Central memory CD8-positive, alpha-beta T cell (primary cell): ENCODE measurements at regions not wholly inside any gene's neighbourhood (a gene's known extent, or its start where the extent isn't known, plus 50 kb on each side); places are given as distances from the start of the nearest gene placed in this dataset.

Experiments
- ATAC-seq: fragments of 150-1000 bp; cut with Tn5 transposase; replicated peaks from 2 replicates; pipeline ENCODE4 v1.10.0; 2022; ENCODE audit warnings: mild to moderate bottlenecking, moderate FRiP score, moderate number of reproducible peaks; ENCODE audit not compliant: poor library complexity, severe bottlenecking; ENCODE audit errors: extremely low read depth
- DNase-seq, 2 donors: peaks; one replicate each; pipeline ENCODE4 v3.0.0; 2021; ENCODE audit warnings: low spot score in 2 of 2
- H3K27ac Mint-ChIP-seq: one replicate; pipeline ENCODE4 v1.8.0; 2022; ENCODE audit warnings: low read depth, mild to moderate bottlenecking, moderate library complexity, mixed read lengths
- H3K27me3 Mint-ChIP-seq: one replicate; pipeline ENCODE4 v1.8.0; 2022; ENCODE audit warnings: mixed read lengths
- H3K36me3 Mint-ChIP-seq: one replicate; pipeline ENCODE4 v1.8.0; 2022; ENCODE audit warnings: mild to moderate bottlenecking, moderate library complexity, mixed read lengths; ENCODE audit not compliant: insufficient read depth
- H3K4me1 Mint-ChIP-seq: one replicate; pipeline ENCODE4 v1.8.0; 2022; ENCODE audit warnings: mixed read lengths
- H3K4me3 Mint-ChIP-seq: one replicate; pipeline ENCODE4 v1.8.0; 2022; ENCODE audit warnings: mild to moderate bottlenecking, moderate library complexity, mixed read lengths
- H3K9me3 Mint-ChIP-seq: one replicate; pipeline ENCODE4 v1.8.0; 2022; ENCODE audit warnings: mixed read lengths

DNA sequence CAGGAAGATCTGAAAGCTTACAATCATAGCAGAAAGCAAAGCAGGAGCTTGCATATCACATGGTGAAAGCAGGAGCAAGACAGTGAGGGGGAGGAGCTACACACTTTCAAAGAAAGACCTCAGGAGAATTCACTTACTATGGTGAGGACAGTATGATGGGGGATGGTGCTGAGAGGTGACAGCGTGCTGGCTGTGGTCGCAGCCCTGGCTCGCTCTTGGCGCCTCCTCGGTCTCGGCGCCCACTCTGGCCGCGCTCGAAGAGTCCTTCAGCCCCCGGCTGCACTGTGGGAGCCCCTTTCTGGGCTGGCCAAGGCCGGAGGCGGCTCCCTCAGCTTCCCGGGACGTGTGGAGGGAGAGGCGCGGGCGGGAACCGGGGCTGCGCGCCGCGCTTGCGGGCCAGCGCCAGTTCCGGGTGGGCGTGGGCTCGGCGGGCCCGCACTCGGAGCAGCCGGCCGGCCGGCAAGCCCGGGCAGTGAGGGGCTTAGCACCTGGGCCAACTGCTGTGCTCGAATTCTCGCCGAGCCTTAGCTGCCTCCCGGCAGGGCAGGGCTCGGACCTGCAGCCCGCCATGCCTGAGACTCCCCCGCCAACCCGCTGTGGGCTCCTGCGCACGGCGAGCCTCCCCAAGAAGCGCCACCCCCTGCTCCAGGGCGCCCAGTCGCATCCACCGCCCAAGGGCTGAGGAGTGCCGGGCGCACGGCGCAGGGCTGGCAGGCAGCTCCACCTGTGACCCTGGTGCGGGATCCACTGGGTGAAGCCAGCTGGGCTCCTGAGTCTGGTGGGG is 131.9 kb upstream of the SPATS2L start:
- H3K4me1 Mint-ChIP-seq, result no peaks in the 10 kb centered on the region
- no peaks in the 10 kb centered on the region for H3K9me3 Mint-ChIP-seq
- DNase-seq, result no peak
- no peak overlapping the region for H3K4me3 Mint-ChIP-seq
- peaks cover 53% of the 10 kb centered on the region for H3K27me3 Mint-ChIP-seq
- H3K27ac Mint-ChIP-seq, result no peak overlapping the region
- no peak for ATAC-seq
- H3K36me3 Mint-ChIP-seq, result peaks cover 2% of the 10 kb centered on the region

DNA sequence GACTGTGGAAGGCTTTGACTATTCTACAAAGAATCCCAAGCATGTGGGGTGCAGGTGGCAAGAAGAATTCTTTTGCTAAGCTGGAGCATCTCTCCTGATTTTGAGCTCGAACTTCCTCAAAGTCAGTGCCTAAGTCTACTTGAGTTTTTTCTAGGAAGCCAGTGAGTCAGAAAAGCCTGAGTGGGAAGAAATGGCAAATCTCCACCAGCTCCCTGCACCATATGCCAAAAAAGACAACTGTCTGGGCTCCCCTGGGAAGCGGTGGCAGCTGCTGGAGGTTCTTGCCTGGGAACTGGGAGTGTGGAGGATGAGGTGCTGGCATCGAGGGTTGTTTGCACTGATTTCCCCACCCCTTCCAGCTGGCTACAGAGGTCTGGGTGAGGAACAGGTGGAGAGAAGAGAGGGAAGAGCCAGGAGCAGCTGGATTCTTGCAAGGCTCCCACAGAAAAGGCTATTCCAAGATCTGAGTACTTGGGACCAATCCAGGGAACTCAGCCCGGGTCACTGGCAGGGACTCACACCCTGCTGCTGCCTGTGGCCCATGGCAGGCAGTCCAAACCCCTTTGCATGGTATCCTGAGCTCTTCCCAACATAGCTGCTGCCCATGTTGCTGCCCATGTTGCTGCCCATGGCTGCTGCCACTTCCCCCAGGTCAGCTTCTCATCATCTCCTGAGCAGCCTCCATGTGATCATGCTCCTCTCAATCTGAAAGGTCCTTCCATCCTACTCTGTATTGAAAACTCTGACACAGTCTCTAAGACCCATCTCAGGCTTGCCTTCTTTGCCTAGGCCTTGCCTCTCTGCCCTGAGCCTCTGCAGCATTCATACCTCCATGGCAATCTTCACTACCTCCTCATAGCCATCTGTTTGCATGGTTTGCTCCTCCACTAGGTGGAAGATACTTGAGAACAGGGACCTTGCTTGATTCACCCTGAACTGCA is 128.3 kb upstream of the SPATS2L start:
- H3K27ac Mint-ChIP-seq, result no peak overlapping the region
- H3K4me3 Mint-ChIP-seq, result no peak overlapping the region
- ATAC-seq (no peak), DNase-seq (no peak)
- peaks cover 51% of the 10 kb centered on the region for H3K27me3 Mint-ChIP-seq
- no peaks in the 10 kb centered on the region for H3K4me1 Mint-ChIP-seq
- no peaks in the 10 kb centered on the region for H3K36me3 Mint-ChIP-seq
- no peaks in the 10 kb centered on the region for H3K9me3 Mint-ChIP-seq

DNA sequence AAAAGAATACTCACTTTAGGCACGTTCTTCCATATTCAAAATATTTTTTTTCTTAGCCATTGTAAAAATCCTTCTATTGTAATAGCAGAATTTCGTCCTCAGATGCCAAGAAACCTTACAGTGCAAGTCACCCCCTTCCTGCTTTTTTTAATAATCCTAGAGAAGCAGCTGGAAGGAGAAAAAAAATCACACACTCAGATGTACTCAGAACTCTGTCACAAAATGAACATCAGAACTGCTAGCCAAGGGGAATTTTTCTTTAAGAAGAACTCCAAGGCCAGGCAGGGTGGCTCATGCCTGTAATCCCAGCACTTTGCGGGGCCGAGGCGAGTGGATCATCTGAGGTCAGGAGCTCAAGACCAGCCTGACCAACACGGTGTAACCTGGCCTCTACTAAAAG is 127.3 kb upstream of the SPATS2L start:
- Mint-ChIP-seq H3K27me3 (peaks cover 53% of the 10 kb centered on the region), H3K9me3 (no peaks in the 10 kb centered on the region), H3K4me1 (no peaks in the 10 kb centered on the region), H3K36me3 (no peaks in the 10 kb centered on the region), H3K4me3 (no peak overlapping the region), H3K27ac (no peak overlapping the region)
- ATAC-seq (no peak), DNase-seq (no peak)

DNA sequence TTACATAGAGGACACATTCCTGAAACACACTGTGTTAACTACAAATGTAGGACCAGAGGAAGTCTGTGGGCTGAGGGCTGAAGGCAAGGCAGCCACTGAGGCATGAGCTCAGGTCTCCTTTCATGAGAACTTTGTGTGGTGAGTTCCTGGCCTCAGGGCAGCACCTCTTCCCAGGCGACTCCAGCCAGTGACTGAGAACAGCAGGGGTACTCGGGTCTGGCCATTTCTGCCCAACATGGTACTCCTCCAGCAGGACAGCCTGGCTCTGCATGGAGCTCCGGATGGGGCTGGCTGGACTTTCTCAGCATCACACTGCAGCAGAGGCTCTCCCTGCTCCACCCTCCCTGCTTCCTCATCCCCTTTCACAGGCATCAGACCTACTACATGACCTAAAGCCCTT is 125.5 kb upstream of the SPATS2L start:
- Mint-ChIP-seq H3K27ac (no peak overlapping the region), H3K4me1 (no peaks in the 10 kb centered on the region), H3K4me3 (no peak overlapping the region), H3K27me3 (peaks cover 71% of the 10 kb centered on the region), H3K9me3 (no peaks in the 10 kb centered on the region), H3K36me3 (no peaks in the 10 kb centered on the region)
- DNase-seq, result no peak
- ATAC-seq, result no peak

DNA sequence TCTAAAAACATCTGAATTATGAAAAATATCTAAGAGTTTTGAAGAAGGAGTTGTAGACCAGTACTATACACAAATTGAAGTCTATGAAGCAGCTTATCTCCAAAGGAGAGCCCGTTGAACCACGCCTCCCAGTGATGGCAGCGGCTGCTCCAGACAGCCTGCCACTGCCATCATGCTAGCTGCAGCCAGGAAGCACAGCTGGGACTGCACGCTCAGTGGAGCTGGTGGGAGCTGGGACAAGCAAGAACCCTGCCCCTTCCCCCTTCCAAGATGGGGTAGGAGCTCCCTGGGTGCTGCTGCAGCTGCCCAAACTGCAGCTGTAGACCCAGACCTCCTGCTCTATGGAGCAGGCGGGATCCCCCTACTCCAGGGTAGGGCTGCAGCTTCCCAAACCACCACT is 124.7 kb upstream of the SPATS2L start:
- H3K36me3 Mint-ChIP-seq, result no peaks in the 10 kb centered on the region
- DNase-seq (no peak), ATAC-seq (no peak)
- H3K4me1 Mint-ChIP-seq, result no peaks in the 10 kb centered on the region
- peaks cover 77% of the 10 kb centered on the region for H3K27me3 Mint-ChIP-seq
- no peaks in the 10 kb centered on the region for H3K9me3 Mint-ChIP-seq
- no peak overlapping the region for H3K27ac Mint-ChIP-seq
- H3K4me3 Mint-ChIP-seq, result no peak overlapping the region

DNA sequence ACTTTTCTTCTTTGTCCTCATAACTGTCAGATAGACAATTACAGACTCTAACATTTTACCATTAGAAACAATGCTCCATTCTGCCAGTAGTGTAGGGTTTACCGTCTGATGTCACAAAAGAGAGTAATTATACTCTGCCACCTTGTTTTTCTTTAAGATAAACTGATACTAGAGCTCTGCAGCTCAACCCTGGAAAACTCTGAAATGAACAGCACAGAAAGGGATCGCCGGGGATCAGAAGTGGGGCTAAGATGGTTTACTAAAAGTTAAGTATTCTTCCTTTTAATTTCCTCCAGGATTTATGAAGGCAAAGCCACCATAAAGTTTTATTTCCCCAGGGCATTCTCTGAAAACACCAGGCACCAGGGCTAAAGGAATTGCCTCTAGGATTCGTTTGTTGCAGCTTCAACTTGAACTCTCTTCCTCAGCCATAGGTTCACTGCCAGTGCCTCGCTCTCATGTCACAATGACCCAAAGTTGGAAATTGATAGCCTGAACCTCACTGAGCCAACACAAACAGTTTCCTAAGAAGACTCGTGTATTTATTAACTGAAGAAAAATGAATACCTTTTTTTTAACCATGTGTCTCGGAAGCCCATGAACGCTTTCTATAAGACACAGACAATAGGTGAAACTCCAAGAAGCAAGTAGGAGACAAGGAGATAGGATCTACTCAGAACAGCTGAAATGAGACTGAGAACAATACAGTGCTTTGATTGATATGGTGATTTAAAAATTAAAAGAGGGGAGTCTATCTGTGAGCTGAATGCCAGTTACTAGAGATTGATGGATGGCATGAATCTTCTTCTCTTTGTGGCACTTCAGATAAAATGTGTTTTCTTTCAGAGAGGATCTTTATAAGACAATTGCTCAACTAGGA is 121.5 kb upstream of the SPATS2L start:
- H3K4me1 Mint-ChIP-seq, result no peaks in the 10 kb centered on the region
- no peaks in the 10 kb centered on the region for H3K36me3 Mint-ChIP-seq
- H3K4me3 Mint-ChIP-seq, result no peak overlapping the region
- H3K27me3 Mint-ChIP-seq, result peaks cover 67% of the 10 kb centered on the region
- no peak overlapping the region for H3K27ac Mint-ChIP-seq
- no peaks in the 10 kb centered on the region for H3K9me3 Mint-ChIP-seq
- DNase-seq (no peak), ATAC-seq (no peak)

DNA sequence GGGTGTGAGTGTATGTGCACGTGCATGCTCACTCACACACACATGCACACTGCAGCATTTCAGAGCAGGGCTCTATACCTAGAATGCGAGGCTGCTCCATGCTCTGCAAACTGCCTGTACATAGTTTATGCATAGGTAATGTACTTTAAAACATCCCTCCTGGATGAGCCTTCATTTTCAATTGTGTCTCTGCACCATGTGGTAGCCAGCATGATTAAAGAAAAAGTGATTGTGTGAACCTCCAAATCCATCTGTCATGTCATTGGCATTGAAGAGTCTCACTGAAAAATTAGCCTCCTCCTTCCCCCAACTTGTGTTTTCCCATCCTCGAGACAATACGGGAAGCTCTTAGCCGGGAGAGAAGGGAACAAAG is 120.9 kb upstream of the SPATS2L start:
- Mint-ChIP-seq H3K36me3 (no peaks in the 10 kb centered on the region), H3K27ac (no peak overlapping the region)
- ATAC-seq, result no peak

DNA sequence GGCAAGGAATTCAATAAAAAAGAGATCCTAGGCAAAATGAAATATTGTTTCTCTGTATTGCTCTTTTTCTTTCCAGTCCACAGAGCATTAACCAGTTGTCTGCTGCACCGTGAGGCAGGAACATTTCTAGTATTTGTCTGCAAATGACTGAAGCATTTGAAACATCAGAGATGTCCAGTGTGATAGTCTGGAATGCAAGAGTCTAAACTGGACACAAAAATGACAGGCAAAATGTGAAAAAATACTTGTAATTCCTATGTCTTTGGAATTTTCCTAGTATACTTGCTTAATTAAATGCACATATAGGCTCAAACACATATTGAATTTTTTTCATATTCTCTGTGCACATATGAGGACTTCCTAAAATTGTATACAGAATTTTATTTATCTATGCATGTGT is 120.5 kb upstream of the SPATS2L start:
- Mint-ChIP-seq H3K27ac (no peak overlapping the region), H3K9me3 (no peaks in the 10 kb centered on the region), H3K4me1 (no peaks in the 10 kb centered on the region), H3K4me3 (no peak overlapping the region), H3K36me3 (no peaks in the 10 kb centered on the region), H3K27me3 (peaks cover 57% of the 10 kb centered on the region)
- no peak for DNase-seq
- ATAC-seq, result no peak

More for the DNA sequence above, 120.9 kb upstream of the SPATS2L start:
- DNase-seq, result no peak
- H3K4me3 Mint-ChIP-seq, result no peak overlapping the region
- H3K9me3 Mint-ChIP-seq, result no peaks in the 10 kb centered on the region
- peaks cover 61% of the 10 kb centered on the region for H3K27me3 Mint-ChIP-seq
- no peaks in the 10 kb centered on the region for H3K4me1 Mint-ChIP-seq

DNA sequence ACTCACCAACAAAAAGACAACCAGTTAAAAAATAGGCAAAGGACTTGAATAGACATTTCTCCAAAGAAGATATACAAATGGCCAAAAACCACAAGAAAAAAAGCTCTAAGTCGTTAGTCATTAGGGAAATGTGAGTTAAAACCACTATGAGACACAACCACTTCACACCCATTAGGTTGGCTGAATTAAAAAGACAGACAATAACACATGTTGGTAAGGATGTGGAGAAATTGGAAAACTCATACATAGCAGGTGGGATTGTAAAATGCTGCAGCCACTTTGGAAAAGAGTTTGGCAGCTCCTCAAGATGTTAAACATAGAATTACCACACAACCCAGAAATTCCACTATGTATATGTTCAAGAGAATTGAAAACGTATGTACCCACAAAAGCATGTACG is 117.6 kb upstream of the SPATS2L start:
- no peaks in the 10 kb centered on the region for H3K9me3 Mint-ChIP-seq

DNA sequence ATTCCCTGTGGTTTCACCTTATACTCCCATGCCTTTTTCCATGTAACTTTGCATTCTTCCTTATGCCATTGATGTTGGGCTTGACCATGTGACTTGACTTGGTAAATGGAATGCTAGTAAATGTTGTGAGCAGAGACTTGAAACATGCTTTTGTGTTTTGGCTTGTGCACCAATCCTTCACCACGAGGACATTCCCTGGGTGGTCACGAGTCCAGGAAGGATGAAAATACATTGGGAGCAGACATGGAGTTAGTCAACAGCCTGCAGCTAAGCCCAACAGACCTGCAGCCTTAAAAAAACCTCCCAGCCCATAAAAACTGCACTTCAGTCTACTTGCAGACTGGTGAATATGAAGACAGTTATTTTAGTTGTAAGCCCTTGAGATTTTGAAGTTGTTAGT is 116.5 kb upstream of the SPATS2L start:
- Mint-ChIP-seq H3K9me3 (no peaks in the 10 kb centered on the region), H3K27ac (no peak overlapping the region), H3K4me3 (no peak overlapping the region), H3K36me3 (no peaks in the 10 kb centered on the region), H3K4me1 (no peaks in the 10 kb centered on the region), H3K27me3 (peaks cover 65% of the 10 kb centered on the region)
- DNase-seq (no peak), ATAC-seq (no peak)

More for the DNA sequence above, 117.6 kb upstream of the SPATS2L start:
- Mint-ChIP-seq H3K27ac (no peak overlapping the region), H3K4me3 (no peak overlapping the region), H3K36me3 (no peaks in the 10 kb centered on the region), H3K27me3 (peaks cover 68% of the 10 kb centered on the region), H3K4me1 (no peaks in the 10 kb centered on the region)
- no peak for ATAC-seq
- no peak for DNase-seq

DNA sequence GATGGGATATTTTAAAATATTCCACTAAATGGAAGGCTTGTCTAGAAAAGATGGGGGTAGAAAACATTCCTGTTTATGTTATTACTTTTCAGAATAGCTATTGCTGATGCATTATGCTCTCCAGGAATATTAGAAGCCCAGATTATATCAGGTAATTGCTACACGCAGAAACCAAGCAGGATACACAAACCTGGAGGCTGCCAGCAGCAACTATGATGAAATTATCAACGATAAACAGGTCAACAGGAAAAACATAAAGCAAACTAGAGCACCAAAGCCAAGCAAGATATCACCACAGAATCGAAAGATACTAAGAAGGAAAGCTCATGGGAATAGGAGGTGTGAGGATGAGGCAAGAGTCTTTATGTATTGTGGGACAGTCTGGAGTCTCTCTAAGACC is 113.2 kb upstream of the SPATS2L start:
- ATAC-seq (no peak), DNase-seq (no peak)
- no peak overlapping the region for H3K4me3 Mint-ChIP-seq
- no peaks in the 10 kb centered on the region for H3K36me3 Mint-ChIP-seq
- no peak overlapping the region for H3K27ac Mint-ChIP-seq
- no peaks in the 10 kb centered on the region for H3K9me3 Mint-ChIP-seq
- H3K4me1 Mint-ChIP-seq, result no peaks in the 10 kb centered on the region
- peaks cover 70% of the 10 kb centered on the region for H3K27me3 Mint-ChIP-seq

DNA sequence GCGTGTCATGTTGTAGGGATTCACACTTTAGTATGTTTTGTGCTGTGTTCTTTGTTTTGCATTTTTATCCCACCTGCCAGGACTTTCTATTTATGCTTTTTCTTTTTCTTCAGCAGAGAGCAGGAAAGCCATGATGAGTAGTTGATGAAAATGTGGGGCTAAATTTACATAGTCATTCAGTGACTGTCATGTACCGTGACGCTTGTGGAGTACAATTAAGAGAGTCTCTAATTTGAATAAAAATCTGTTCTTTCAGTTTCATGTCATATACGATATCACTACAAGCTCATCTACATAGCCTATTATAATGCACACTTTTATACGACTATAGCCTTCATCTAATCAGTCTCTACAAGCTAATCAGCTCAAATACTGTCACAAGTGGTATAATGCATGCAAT is 112.7 kb upstream of the SPATS2L start:
- Mint-ChIP-seq H3K4me1 (no peaks in the 10 kb centered on the region), H3K36me3 (no peaks in the 10 kb centered on the region), H3K27ac (no peak overlapping the region), H3K27me3 (peaks cover 65% of the 10 kb centered on the region), H3K9me3 (no peaks in the 10 kb centered on the region), H3K4me3 (no peak overlapping the region)
- ATAC-seq (no peak), DNase-seq (no peak)
